ENCODE measurements at regions not wholly inside any gene's neighbourhood (a gene's known extent, or its start where the extent isn't known, plus 50 kb on each side); places are given as distances from the start of the nearest gene placed in this dataset.

DNA sequence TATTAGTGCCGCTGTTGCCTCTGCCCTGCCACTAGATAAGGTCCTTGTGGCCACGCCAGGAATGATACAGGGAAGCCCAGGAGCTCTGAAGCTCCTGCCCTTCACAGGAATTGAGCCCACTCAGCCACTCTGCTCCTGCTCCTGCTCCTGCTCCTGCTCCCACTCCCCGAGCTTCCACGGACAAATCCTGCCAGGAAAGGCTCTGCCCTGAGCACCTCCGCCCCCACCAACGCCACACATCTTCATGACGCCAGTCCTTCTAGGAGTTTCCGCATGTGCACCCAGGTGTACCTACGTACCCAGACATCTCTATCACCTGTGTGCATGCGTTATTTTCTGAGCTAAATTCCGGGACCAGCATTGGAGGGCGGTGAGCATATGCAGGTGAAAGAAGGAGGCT, 369.1 kb downstream of the C16orf95 start:
- Histone ChIP-seq H3K27ac (no peak overlapping the region), H3K4me1 (ENCODE audit: insufficient read depth) (peaks cover 5% of the 10 kb centered on the region), H3K9me3 (ENCODE audit: low read depth) (no peaks in the 10 kb centered on the region), H3K79me2 (no peaks in the 10 kb centered on the region), H3K36me3 (replicated peaks; ENCODE audit: insufficient read depth, low read depth) (no peaks in the 10 kb centered on the region), H3K4me3 (no peak overlapping the region), H3K9me2 (replicated peaks; ENCODE audit: insufficient read depth) (no peaks in the 10 kb centered on the region), H2AFZ (no peak overlapping the region), H4K20me1 (ENCODE audit: insufficient read depth, poor library complexity, severe bottlenecking) (no peaks in the 10 kb centered on the region), H3K27me3 (no peaks in the 10 kb centered on the region), H3K4me2 (no peak overlapping the region)
- TF ChIP-seq, protein P1, sequence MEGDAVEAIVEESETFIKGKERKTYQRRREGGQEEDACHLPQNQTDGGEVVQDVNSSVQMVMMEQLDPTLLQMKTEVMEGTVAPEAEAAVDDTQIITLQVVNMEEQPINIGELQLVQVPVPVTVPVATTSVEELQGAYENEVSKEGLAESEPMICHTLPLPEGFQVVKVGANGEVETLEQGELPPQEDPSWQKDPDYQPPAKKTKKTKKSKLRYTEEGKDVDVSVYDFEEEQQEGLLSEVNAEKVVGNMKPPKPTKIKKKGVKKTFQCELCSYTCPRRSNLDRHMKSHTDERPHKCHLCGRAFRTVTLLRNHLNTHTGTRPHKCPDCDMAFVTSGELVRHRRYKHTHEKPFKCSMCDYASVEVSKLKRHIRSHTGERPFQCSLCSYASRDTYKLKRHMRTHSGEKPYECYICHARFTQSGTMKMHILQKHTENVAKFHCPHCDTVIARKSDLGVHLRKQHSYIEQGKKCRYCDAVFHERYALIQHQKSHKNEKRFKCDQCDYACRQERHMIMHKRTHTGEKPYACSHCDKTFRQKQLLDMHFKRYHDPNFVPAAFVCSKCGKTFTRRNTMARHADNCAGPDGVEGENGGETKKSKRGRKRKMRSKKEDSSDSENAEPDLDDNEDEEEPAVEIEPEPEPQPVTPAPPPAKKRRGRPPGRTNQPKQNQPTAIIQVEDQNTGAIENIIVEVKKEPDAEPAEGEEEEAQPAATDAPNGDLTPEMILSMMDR (IDR thresholded peaks at IDR 0.05; ENCODE audit: poor library complexity) = no peak
- TF ChIP-seq EZH2phosphoT487 (IDR thresholded peaks at IDR 0.05; ENCODE audit: low read depth, severe bottlenecking, unreplicated experiment) = no peak
- DNase-seq (ENCODE audit: low spot score) = no peak
- WGBS (ENCODE audit: low lambda C conversion rate, missing lambda C conversion rate) = 96% methylated on average over 12 of the region's 12 CpGs

DNA sequence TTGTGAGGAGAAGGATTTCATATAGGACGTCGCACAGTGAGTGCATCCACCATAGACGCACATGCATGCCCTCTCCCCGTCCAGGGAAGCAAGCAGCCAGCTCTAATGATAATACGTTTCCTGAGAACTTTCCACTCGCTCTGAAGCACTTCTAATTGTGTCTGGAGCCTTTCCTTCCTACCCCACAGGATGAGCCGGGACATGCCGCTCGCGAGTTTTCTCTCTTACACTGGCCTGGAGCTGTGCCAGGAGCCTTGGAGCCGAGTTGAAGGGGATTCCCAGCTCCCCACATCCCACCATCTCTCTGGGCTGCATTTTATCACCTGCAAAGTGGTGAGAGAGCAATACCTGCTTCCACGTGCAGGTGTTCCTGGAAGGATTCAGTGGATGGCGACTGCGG, 368.1 kb downstream of the C16orf95 start:
- Histone ChIP-seq H3K27me3 (no peaks in the 10 kb centered on the region), H2AFZ (no peak overlapping the region), H3K4me2 (no peak overlapping the region), H3K4me1 (ENCODE audit: insufficient read depth) (peaks cover 5% of the 10 kb centered on the region), H3K27ac (no peak overlapping the region), H3K4me3 (no peak overlapping the region), H3K9me2 (replicated peaks; ENCODE audit: insufficient read depth) (no peaks in the 10 kb centered on the region), H4K20me1 (ENCODE audit: insufficient read depth, poor library complexity, severe bottlenecking) (no peaks in the 10 kb centered on the region), H3K36me3 (replicated peaks; ENCODE audit: insufficient read depth, low read depth) (no peaks in the 10 kb centered on the region), H3K79me2 (no peaks in the 10 kb centered on the region), H3K9me3 (ENCODE audit: low read depth) (no peaks in the 10 kb centered on the region)
- DNase-seq (ENCODE audit: low spot score) = no peak
- WGBS (ENCODE audit: low lambda C conversion rate, missing lambda C conversion rate) = 69% methylated on average over 14 of the region's 14 CpGs
- TF ChIP-seq EZH2phosphoT487 (IDR thresholded peaks at IDR 0.05; ENCODE audit: low read depth, severe bottlenecking, unreplicated experiment) (no peak), EZH2 (IDR thresholded peaks at IDR 0.05; ENCODE audit: borderline replicate concordance) (no peak)
- TF ChIP-seq, protein P1 (IDR thresholded peaks at IDR 0.05; ENCODE audit: poor library complexity) = no peak

DNA sequence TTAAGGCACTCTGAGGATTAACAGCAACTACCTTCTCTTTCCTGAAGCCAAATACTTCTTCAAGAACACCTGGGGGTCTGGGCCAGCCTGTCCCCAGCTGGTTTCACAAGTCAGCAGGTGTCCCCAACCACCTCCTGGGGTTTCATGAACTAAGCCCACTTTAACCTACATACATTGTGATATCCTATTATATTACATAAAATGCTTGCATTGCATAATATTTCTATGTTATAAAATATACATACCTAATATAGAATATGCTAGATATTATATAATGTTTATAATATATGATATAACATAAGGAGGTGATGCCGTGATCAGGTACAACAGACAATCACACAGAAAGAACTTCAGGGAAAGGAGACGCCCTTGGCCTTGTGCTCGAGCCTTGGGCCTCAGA, 367.6 kb downstream of the C16orf95 start:
- Histone ChIP-seq H3K9me2 (replicated peaks; ENCODE audit: insufficient read depth) (no peaks in the 10 kb centered on the region), H4K20me1 (ENCODE audit: insufficient read depth, poor library complexity, severe bottlenecking) (no peaks in the 10 kb centered on the region), H2AFZ (no peak overlapping the region), H3K4me1 (ENCODE audit: insufficient read depth) (peaks cover 5% of the 10 kb centered on the region), H3K4me2 (no peak overlapping the region), H3K9me3 (ENCODE audit: low read depth) (no peaks in the 10 kb centered on the region), H3K27ac (no peak overlapping the region), H3K4me3 (no peak overlapping the region), H3K36me3 (replicated peaks; ENCODE audit: insufficient read depth, low read depth) (no peaks in the 10 kb centered on the region), H3K27me3 (no peaks in the 10 kb centered on the region), H3K79me2 (no peaks in the 10 kb centered on the region)
- TF ChIP-seq EZH2 (IDR thresholded peaks at IDR 0.05; ENCODE audit: borderline replicate concordance) (no peak), EZH2phosphoT487 (IDR thresholded peaks at IDR 0.05; ENCODE audit: low read depth, severe bottlenecking, unreplicated experiment) (no peak)
- TF ChIP-seq, protein P1 (IDR thresholded peaks at IDR 0.05; ENCODE audit: poor library complexity) = no peak
- WGBS (ENCODE audit: low lambda C conversion rate, missing lambda C conversion rate) = 93% methylated on average over 3 of the region's 3 CpGs
- no peak for DNase-seq (ENCODE audit: low spot score)

Measured in hepatocyte (in vitro differentiated cells).